ENCODE measurements at regions not wholly inside any gene's neighbourhood (a gene's known extent, or its start where the extent isn't known, plus 50 kb on each side); places are given as distances from the start of the nearest gene placed in this dataset.

GRCh38 chr4:66034671-66035070, 364.4 kb upstream of the EPHA5 start:
- no peak for TF ChIP-seq CTCF (IDR thresholded peaks at IDR 0.05)
- no peak for TF ChIP-seq POLR2AphosphoS5 (IDR thresholded peaks at IDR 0.05; ENCODE audit: low read depth, low read length)
- TF ChIP-seq REST (IDR thresholded peaks at IDR 0.05; ENCODE audit: insufficient read depth in 1 of 2, low read depth in 2 of 2, low read length in 1 of 2): no peak
- TF ChIP-seq SIN3A (IDR thresholded peaks at IDR 0.05; ENCODE audit: borderline replicate concordance, insufficient read depth, low read depth, low read length): no peak
- no peak for TF ChIP-seq TCF7L2 (IDR thresholded peaks at IDR 0.05; ENCODE audit: low read depth, low read length)
- H3K4me1 ChIP-seq (ENCODE audit: control insufficient read depth, insufficient read depth, low read length): no peaks in the 10 kb centered on the region
- H3K4me3 ChIP-seq (ENCODE audit: low read depth in 2 of 2, low read length in 2 of 2): no peak overlapping the region
- ChIA-PET CTCF (no interaction called here), POLR2A (no interaction called here)
- no peak overlapping the region for H3K27ac ChIP-seq (ENCODE audit: low read length)
- no TSS peak for BruUV-seq (replicated peaks)
- ATAC-seq (no peak), DNase-seq (ENCODE audit: low read depth, low spot score) (no peak)
- no peaks in the 10 kb centered on the region for H3K36me3 ChIP-seq (ENCODE audit: control insufficient read depth, insufficient read depth, low read length)
- H3K27me3 ChIP-seq (ENCODE audit: control insufficient read depth, insufficient read depth, low read length): no peaks in the 10 kb centered on the region
- intact Hi-C loops (cut with micrococcal nuclease; ENCODE audit: unreplicated experiment) (no loop called here), in situ Hi-C loops (cut with HindIII; ENCODE audit: low pct_unique_long_range_greater_than_20kb, low sequenced_read_pairs) (no loop called here)
- no peaks in the 10 kb centered on the region for H3K9me3 ChIP-seq (ENCODE audit: control insufficient read depth, insufficient read depth, low read depth, low read length)

- intact Hi-C loops (cut with micrococcal nuclease; ENCODE audit: unreplicated experiment): no loop called here
- no peak overlapping the region for H3K27ac ChIP-seq (ENCODE audit: low read length)
- in situ Hi-C loops (cut with HindIII; ENCODE audit: low pct_unique_long_range_greater_than_20kb, low sequenced_read_pairs): no loop called here
- no peaks in the 10 kb centered on the region for H3K27me3 ChIP-seq (ENCODE audit: control insufficient read depth, insufficient read depth, low read length)
- CTCF ChIA-PET: no interaction called here
- POLR2A ChIA-PET: no interaction called here
- TF ChIP-seq REST (IDR thresholded peaks at IDR 0.05; ENCODE audit: insufficient read depth in 1 of 2, low read depth in 2 of 2, low read length in 1 of 2): no peak
- no peak for TF ChIP-seq POLR2AphosphoS5 (IDR thresholded peaks at IDR 0.05; ENCODE audit: low read depth, low read length)
- no peak for TF ChIP-seq CTCF (IDR thresholded peaks at IDR 0.05)
- no peak for TF ChIP-seq SIN3A (IDR thresholded peaks at IDR 0.05; ENCODE audit: borderline replicate concordance, insufficient read depth, low read depth, low read length)
- TF ChIP-seq TCF7L2 (IDR thresholded peaks at IDR 0.05; ENCODE audit: low read depth, low read length): no peak
- DNase-seq (ENCODE audit: low read depth, low spot score) (no peak), ATAC-seq (no peak)
- no peaks in the 10 kb centered on the region for H3K4me1 ChIP-seq (ENCODE audit: control insufficient read depth, insufficient read depth, low read length)
- BruUV-seq (replicated peaks): no TSS peak
- no peak overlapping the region for H3K4me3 ChIP-seq (ENCODE audit: low read depth in 2 of 2, low read length in 2 of 2)
- H3K9me3 ChIP-seq (ENCODE audit: control insufficient read depth, insufficient read depth, low read depth, low read length): no peaks in the 10 kb centered on the region
- H3K36me3 ChIP-seq (ENCODE audit: control insufficient read depth, insufficient read depth, low read length): no peaks in the 10 kb centered on the region
Observed at GRCh38 chr4:66034262-66034661, 364.0 kb upstream of the EPHA5 start.

All from Panc1 (cell line).